ENCODE measurements at regions not wholly inside any gene's neighbourhood (a gene's known extent, or its start where the extent isn't known, plus 50 kb on each side); places are given as distances from the start of the nearest gene placed in this dataset.
"Not testable (repeated sequence)": the region's sequence is repeated elsewhere in the genome, so short reads cannot be mapped to it uniquely, and the experiment has no call there.

DNA sequence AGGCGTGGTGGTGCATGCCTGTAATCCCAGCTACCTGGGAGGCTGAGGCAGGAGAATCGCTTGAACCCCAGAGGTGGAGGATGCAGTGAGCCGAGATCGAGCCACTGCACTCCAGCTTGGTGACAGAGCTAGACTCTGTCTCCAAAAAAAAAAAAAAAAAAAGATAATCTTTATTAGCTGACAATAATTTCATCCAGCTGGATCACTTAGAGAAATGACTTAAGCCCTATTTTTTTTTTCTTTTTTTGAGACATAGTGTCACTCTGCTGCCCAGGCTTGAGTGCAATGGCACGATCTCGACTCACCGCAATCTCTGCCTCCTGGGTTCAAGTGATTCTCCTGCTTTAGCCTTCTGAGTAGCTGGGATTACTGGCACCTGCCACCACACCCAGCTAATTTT is 51.6 kb upstream of the MAP4K4 start:
- not testable (repeated sequence) for DNase-seq (ENCODE audit: low read depth, low spot score); H3K27ac ChIP-seq

DNA sequence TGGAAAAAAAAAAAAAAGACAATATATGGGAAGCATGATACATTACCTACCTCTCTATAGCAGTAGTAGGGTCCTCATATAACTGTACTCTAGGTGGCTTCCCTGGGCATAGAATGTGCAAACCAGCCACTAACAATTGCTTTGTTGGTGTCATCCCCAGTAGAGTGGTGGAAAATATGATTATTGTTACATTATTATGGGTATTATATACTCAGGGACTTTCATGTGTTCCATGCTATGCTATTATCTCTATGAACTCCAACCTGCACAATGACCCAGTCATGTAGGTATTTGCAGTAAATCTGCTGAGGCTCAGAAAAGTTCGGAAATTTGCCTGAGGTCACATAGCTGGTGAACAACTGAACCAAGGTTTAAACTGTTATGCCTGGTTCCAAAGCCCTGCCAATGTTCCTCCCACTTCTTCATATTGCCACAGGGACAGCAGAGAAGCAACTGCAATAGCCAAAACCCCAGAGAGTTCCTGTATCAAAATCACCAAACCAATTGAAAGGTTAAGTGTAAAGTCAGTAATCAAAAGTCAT is 52.6 kb upstream of the MAP4K4 start:
- no peak overlapping the region for H3K27ac ChIP-seq
- no peak for DNase-seq (ENCODE audit: low read depth, low spot score)

DNA sequence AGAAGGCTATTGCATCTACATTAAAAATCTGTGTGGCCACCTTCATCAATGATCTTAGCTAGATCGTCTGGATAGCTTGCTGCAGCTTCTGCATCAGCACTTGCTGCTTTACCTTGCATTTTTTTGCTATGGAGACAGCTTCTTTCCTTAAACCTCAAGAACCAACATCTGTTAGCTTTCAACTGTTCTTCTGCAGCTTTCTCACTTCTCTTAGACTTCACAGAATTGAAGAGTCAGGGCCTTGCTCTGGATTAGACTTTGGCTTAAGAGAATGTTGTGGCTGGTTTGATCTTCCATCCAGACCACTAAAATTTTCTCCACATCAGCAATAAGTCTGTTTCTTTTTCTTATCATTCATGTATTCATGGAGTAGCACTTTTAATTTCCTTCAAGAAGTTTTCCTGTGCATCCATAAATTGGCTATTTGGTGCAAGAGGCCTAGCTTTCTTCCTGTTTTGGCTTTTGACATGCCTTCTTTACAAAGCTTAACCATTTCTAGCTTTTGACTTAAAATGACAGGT is 54.4 kb upstream of the MAP4K4 start:
- no peak for DNase-seq (ENCODE audit: low read depth, low spot score)
- H3K27ac ChIP-seq = no peak overlapping the region

DNA sequence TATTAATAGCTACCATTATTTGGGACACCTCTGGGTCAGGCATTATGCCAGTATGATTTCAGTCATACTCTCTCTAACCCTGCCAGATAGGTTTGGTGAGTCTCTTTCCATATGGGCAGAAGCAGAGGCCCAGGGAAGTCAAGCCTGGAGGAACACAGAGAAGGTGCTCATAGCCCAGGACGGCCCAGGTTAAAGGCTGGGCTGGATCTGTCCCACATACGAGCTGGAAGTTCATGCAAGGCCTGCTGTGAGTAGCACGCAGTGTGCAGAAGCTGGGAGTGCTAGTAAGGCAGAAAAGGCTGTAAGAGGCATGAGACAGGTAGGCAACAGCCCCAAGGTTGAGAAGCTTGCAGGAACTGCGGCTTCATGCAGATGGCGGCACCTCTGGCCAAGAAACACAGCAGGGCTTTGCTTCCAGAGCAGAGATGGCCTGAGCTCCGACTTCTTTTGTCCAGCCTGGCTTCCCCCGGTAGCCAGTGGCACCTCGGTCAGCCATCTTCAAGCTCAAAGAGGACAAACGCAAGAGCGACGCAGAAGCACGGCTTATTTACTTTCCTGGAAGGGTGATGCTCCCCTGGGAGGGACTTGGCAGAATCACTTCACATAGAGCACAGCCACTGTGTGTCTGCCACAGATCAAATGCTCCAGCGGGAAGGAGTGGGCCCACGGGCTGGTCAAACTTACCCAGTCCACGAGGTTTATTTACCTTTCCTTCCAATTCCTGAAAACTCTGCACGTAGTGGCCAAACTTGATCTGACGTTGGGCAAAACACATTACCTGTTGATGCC is 58.5 kb upstream of the MAP4K4 start:
- H3K27ac ChIP-seq = no peak overlapping the region
- no peak for DNase-seq (ENCODE audit: low read depth, low spot score)

DNA sequence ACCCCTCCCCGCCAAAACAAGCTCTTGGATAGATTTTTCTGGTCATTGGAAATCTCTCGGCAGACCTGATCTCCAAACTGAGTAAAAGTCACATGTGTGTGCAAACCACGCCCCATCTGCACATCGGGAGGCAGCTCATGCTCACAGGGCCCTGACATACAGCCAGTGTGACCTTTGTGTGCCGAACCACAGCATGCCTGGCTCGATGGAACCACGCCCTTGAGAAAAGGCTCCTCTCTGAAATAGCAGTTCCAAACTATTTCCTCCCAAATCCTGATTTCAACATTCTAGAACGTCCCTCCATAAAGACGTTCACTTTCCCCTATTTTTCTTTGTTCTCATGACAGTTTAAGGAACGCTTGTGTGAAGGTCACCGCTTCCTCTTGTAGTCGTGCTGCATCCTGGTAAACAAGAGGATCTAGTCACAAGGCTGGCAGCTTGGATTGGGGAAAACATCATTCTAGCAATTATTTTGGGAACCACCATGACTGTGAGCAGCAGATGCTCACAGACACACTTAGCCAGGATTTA is 59.3 kb upstream of the MAP4K4 start:
- DNase-seq (ENCODE audit: low read depth, low spot score) = no peak
- no peak overlapping the region for H3K27ac ChIP-seq

DNA sequence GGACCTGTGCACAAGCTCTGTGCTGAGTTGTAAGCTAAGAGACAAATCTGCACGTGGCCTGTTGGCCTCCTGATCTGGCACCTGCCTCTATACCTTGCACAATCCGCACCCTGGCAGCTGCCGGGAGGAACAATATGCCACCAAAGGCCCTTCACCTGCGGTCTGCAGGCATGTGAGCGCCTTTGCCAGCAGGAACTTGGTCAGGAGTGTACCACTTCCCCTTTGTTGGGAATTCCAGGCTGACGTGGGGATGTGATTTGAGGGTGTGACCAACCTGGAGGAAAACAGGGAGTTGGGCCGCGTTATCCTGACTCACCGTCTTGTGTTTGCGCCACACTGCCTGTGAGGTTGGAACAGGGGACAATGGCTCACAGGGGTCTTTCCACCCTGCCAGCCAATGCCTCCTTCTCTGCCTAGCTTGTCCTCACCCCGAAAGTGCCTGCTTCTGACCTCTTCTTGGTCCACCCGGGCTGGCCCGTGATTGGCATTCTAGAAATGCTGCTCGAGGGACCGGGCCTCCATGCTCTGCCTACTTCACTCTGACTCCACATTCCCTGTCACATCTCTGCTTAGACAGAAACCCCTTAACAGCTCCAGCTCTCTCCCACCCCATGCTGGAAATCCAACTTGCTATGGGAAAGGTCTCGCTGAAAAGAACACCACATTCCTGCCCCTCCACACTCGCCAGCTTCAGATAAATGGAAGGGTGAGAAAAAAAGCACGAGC is 67.1 kb upstream of the MAP4K4 start:
- peak; percentile 64 for DNase-seq (ENCODE audit: low read depth, low spot score)
- no peak overlapping the region for H3K27ac ChIP-seq

DNA sequence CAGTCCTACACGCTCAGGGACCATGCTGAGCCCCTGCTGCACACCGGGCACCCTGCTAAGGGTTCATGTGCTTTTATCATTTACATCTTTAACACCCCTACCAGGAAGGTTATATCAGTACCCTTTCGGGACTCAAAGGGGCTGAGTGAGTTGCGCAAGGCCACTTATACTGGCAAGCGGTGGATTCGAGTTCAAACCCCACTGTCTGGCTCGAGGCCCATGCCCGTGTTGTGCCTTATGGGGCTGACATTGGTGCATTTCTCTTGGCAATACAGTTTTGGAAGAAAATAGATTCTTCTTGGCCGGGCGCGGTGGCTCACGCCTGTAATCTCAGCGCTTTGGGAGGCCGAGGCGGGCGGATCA is 69.5 kb upstream of the MAP4K4 start:
- DNase-seq (ENCODE audit: low read depth, low spot score) = no peak
- H3K27ac ChIP-seq = no peak overlapping the region

DNA sequence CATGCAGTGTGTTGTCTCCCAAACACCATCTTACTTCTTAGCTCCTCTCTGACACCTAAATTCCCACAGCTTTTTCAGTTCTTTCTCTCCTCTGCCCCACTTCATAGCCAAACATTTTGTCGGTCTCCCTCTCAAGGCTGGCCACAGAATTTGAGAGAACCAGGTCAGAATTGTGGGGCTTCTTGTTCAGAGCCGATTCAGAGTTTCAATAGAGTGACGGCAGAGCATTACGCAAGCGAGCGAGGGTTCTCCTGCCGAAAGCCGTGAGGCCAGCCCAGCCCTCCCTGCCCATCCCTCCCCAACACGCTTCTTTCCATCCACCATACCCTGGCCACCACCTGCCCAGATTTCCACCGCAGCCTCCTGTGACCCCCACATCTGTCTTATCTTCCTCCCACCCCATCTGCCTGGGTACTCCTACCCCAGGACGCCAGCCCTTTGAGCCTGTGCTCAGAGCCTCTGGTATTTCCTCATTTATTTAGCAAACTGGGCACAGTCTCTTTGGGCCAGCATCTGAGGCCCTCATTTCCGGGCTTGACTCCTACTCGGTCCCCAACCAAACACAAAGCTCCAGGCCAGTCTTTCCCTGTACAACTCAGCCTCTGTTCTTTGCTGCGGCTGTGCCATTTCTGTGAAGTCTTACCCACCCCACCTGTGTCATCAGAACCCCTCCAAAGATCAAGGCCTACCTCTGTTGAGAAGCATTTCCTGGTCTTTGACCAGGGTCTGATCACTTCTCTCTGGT is 70.0 kb upstream of the MAP4K4 start:
- no peak for DNase-seq (ENCODE audit: low read depth, low spot score)
- H3K27ac ChIP-seq = no peak overlapping the region

DNA sequence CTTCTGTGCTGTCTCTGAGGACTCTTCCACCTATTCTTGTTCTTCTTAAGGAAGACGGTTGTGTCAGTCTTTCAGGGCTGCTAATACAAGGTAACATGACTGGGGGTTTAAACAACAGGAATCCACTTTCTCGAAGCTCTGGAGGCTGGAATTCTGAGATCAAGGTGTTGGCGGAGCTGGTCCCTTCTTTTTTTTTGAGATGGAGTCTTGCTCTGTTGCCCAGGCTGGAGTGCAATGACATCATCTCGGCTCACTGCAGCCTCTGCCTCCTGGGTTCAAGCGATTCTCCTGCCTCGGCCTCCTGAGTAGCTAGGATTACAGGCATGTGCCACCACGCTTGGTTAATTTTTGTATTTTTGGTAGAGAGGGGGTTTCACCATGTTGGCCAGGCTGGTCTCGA is 71.7 kb upstream of the MAP4K4 start:
- not testable (repeated sequence) for H3K27ac ChIP-seq

DNA sequence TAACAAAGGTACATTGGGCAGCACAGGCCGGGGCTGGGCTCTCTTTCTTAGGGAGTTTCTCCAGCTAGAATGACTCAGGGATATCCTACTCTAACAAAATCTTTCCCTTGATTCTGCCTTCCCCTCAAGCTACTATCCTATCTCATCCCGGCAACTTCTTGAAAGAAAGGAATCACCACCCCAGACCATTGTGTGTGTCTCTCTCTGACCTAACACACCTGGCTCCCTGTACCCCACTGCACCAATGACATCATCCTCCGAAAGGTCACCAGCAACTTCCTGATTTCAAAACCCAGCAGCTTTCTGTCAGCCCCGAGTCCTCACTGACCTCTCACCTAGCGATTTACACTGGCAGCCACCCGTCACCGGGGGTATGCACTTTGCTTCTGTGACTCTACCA is 72.1 kb upstream of the MAP4K4 start:
- no peak for DNase-seq (ENCODE audit: low read depth, low spot score)
- no peak overlapping the region for H3K27ac ChIP-seq

More for the DNA sequence above, 71.7 kb upstream of the MAP4K4 start:
- DNase-seq (ENCODE audit: low read depth, low spot score) = not testable (repeated sequence)

DNA sequence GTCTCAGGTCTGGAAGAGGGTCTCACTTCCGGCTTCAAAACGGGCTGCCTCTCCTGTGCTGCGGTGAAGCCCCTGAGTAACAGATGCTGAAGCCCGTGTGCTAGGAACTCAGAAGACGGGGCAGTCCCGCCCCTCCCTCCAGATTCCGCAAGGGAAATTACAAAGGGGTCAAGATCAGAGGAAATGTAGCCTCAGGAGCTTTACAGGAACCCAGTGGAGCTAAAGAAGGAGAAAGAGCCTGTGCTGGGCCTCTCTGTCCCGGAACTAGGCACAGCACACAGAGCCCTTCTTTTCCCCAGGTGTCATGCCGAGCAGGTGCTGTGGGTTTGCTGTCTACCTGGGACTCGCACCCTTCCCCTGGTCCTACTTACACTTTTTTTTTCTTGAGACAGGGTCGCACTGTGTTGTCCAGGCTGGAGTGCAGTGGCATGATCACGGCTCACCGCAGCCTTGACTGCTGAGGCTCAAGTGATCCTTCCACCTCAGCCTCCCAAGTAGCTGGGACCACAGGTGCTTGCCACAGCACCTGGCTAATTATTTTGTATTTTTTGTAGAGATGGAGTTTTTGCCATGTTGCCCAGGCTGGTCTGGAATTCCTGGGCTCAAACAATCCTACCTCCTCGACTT is 72.7 kb upstream of the MAP4K4 start:
- no peak overlapping the region for H3K27ac ChIP-seq
- no peak for DNase-seq (ENCODE audit: low read depth, low spot score)

DNA sequence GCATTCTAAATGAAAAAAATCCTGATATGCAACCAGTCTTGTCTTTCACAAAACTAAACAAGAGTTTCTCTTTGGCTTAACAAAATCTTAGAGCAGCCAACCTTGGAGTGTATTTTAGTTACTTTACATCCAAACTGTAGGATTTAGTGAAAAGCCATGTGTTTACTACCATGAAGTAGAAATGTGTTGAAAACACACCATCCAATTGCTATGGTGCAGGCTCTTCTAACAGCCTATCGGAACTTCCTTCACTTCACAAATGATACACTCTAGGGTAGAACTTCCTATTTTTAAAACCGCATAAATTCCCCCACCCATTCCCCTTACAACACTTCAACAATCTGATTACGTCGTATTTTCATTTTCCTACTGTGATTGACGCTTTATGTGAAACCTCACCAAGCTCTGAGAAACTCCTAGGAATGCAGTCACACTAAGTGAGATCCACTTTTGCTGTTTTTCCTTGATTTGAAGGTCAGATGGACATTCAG is 74.4 kb upstream of the MAP4K4 start:
- DNase-seq (ENCODE audit: low read depth, low spot score) = no peak
- no peak overlapping the region for H3K27ac ChIP-seq

DNA sequence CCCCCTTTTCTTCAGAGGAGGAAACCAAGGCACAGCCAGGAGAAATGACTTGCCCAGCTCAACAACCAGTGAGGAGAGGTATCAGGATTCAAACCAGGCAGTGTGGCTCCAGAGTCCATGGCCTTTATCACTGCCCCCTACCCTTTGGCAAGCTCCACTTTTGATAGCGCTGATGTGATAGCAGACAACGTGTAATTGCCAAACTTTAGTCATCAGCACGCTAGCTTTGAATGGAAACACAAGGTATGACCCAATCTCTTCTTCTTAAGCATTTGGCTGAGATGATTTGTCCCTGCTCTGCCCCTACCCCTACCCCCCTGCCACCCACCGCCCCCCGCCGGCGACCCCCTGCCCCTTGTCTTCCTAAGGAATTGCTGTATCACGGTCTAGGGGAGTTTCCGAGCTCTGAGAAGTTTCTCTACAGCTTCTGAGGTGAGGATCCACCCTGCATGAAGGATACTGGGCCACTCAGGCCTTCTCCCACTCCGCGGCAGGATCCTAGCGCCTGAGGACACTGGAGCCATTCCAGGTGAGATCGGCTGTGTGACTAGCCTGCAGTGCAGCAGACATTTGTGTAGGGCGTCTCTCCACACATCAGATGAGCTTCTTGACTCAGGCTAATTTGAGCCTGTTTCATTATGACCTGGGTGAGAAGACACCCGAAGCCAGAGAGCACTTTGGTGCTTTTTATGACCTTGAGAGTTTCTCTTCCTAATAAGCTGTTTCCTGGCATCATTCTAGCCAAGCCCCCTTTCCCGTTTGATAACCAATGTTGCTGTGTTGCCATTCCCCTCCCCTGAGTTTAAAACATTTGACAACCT is 75.1 kb upstream of the MAP4K4 start:
- DNase-seq (ENCODE audit: low read depth, low spot score) = no peak
- H3K27ac ChIP-seq = no peak overlapping the region

DNA sequence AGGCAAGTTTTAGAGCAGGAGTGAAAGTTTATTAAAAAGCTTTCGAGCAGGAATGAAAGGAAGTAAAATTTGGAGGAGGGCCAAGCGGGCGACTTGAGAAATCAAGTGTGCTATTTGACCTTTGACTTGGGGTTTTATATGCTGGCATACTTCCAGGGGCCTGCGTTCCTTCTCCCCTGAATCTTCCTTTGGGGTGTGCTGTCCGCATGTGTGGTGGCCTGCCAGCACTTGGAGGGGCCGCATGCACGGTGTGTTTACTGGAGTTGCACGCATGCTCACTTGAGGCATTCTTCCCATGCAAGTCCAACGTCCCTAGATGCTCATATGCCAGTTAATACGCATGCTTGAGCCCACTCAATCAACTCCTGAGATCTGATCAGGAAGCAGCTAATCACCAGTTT is 78.3 kb upstream of the MAP4K4 start:
- no peak overlapping the region for H3K27ac ChIP-seq
- DNase-seq (ENCODE audit: low read depth, low spot score) = no peak

DNA sequence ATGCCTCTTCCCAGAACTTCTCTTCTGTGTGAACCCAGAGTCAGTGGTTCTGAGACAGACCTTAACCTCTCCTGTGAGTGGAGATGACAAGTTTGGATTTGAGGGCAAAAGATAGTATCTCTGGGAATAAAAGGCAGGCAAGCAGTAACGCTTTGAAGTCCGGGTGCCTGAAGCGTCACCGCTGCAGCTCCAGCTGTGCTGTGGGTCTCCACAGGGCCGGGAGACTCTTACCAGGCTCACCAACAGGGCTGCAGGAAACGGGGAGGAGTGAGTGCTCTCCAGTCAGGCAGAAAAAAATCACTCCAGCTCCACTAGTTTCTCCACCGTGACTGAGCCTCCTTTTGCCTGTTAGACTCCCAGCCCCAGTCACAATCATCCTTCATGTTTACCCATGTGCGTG is 79.7 kb upstream of the MAP4K4 start:
- H3K27ac ChIP-seq = no peak overlapping the region
- no peak for DNase-seq (ENCODE audit: low read depth, low spot score)

DNA sequence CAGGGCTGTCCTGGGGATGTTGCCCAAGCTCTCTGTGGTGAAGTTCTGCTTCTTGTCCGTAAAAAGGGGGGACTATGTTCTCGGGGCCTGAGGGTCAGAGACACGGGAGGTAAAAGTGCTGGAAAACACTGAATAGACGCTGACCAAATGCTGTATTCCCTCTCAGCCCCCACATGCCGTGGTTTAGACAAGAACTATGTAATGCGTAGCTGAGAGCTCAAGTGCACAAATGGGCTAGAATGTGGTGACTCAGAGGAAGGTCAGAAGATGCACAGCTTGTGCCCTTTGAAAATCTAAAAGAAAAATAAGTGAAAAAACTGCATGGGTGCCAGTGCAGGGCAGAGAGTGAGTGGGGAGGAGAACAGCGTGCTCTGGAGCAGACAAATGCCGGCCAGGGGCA is 80.3 kb upstream of the MAP4K4 start:
- DNase-seq (ENCODE audit: low read depth, low spot score) = no peak
- no peak overlapping the region for H3K27ac ChIP-seq

DNA sequence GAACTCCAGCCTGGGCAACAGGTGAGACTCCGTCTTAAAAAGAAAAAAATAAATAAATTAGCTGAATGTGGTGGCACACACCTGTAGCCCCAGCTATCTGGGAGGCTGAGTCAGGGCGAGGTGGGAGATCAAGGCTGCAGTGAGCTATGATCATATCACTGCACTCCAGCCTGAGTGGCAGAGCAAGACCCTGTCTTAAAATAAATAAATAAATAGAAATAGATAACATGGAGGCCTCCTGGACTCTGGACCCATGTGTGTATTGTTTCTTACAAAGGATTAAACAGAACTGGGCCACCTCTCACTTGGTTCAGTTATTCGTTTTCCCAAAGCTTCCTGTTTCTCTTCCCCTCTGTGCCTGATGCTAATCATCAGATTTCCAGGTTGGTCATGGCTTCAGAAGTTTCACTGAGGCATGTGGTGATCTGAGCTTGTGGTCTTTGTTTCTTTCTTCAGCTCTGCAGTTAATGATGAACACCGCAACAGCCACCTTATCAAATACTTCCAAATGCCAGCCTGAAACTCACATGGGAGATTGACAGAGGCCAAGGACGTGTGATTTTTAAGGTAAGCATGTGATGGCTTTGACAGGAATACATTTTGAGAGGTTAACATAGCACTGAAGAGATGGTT is 83.3 kb upstream of the MAP4K4 start:
- no peak for DNase-seq (ENCODE audit: low read depth, low spot score)
- no peak overlapping the region for H3K27ac ChIP-seq

DNA sequence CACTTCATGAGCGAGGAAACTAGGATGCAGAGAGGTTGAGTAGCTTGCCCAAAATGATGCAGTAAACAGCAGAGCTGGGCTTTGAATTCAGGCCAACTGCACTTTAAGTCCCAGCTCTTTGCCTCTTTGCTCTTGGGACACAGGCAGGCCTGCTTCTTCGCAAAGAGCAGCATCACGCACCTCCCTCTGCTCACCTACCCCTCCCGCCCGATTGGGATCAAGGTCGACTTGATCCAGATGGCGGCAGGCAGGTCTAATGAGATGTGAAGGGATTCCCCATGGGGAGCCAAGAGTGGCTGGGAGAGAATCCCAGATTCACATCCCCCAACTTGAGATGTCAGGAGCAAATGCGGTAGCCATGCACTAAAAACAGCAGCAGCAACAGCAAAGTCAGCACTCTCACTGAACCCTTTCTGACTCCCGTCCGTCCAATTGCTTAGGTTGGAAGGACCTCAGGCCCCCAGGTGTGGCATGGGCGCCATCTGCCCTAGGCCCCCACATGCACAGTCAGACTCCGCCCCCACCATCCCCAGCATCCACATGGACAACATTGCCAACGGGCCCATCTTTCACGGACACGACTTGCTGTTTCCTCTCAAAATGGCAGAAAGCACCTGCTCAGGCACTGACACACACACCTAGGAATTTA is 84.3 kb upstream of the MAP4K4 start:
- DNase-seq (ENCODE audit: low read depth, low spot score) = no peak
- no peak overlapping the region for H3K27ac ChIP-seq

All from epithelial cell of prostate (primary cell).